ENCODE measurements at regions not wholly inside any gene's neighbourhood (a gene's known extent, or its start where the extent isn't known, plus 50 kb on each side); places are given as distances from the start of the nearest gene placed in this dataset.

GRCh38 chr5:5605170-5605764 is 182.8 kb downstream of the ICE1 start:
- no peak overlapping the region for H3K4me3 ChIP-seq (ENCODE audit: low read length)
- DNase-seq (no peak), ATAC-seq (no peak)
- H3K27me3 Mint-ChIP-seq (ENCODE audit: low read depth in 2 of 2), result peaks cover 0 to 7% of the 10 kb centered on the region in 2 donors
- H3K27me3 ChIP-seq (ENCODE audit: control insufficient read depth, insufficient read depth, low read length), result no peaks in the 10 kb centered on the region
- H3K4me3 Mint-ChIP-seq, result no peak overlapping the region
- no peak overlapping the region for H3K27ac ChIP-seq (ENCODE audit: low read length)
- H3K9me3 Mint-ChIP-seq, result no peaks in the 10 kb centered on the region
- H3K36me3 ChIP-seq (ENCODE audit: control insufficient read depth, insufficient read depth, low read length), result no peaks in the 10 kb centered on the region
- no peaks in the 10 kb centered on the region for H3K36me3 Mint-ChIP-seq
- no peak overlapping the region for H3K27ac Mint-ChIP-seq
- intact Hi-C loops (cut with micrococcal nuclease), result no loop called here
- no peaks in the 10 kb centered on the region for H3K4me1 ChIP-seq (ENCODE audit: control insufficient read depth, insufficient read depth, low read length)
- no peak for TF ChIP-seq CTCF (IDR thresholded peaks at IDR 0.05)
- WGBS (ENCODE audit: insufficient coverage), result 83% methylated on average over 15 of the region's 15 CpGs
- H3K9me3 ChIP-seq (ENCODE audit: control insufficient read depth, insufficient read depth, low read length), result no peaks in the 10 kb centered on the region
- H3K4me1 Mint-ChIP-seq, result no peaks in the 10 kb centered on the region

GRCh38 chr5:5602554-5602953 is 180.1 kb downstream of the ICE1 start:
- Mint-ChIP-seq H3K4me3 (no peak overlapping the region), H3K9me3 (no peaks in the 10 kb centered on the region), H3K36me3 (no peaks in the 10 kb centered on the region), H3K27ac (no peak overlapping the region), H3K27me3 (ENCODE audit: low read depth in 2 of 2) (peaks cover 0 to 7% of the 10 kb centered on the region in 2 donors), H3K4me1 (no peaks in the 10 kb centered on the region)
- Histone ChIP-seq H3K4me3 (ENCODE audit: low read length) (no peak overlapping the region), H3K27ac (ENCODE audit: low read length) (no peak overlapping the region), H3K36me3 (ENCODE audit: control insufficient read depth, insufficient read depth, low read length) (no peaks in the 10 kb centered on the region), H3K9me3 (ENCODE audit: control insufficient read depth, insufficient read depth, low read length) (no peaks in the 10 kb centered on the region), H3K27me3 (ENCODE audit: control insufficient read depth, insufficient read depth, low read length) (no peaks in the 10 kb centered on the region), H3K4me1 (ENCODE audit: control insufficient read depth, insufficient read depth, low read length) (no peaks in the 10 kb centered on the region)
- 86% methylated on average over 1 of the region's 1 CpG for WGBS (ENCODE audit: insufficient coverage)
- TF ChIP-seq CTCF (IDR thresholded peaks at IDR 0.05), result no peak
- intact Hi-C loops (cut with micrococcal nuclease), result no loop called here
- ATAC-seq, result no peak
- no peak for DNase-seq

GRCh38 chr5:5598547-5599113 is 176.2 kb downstream of the ICE1 start:
- H3K4me3 Mint-ChIP-seq, result no peak overlapping the region
- Histone ChIP-seq H3K27me3 (ENCODE audit: control insufficient read depth, insufficient read depth, low read length) (no peaks in the 10 kb centered on the region), H3K4me3 (ENCODE audit: low read length) (no peak overlapping the region), H3K27ac (ENCODE audit: low read length) (no peak overlapping the region), H3K36me3 (ENCODE audit: control insufficient read depth, insufficient read depth, low read length) (no peaks in the 10 kb centered on the region), H3K9me3 (ENCODE audit: control insufficient read depth, insufficient read depth, low read length) (no peaks in the 10 kb centered on the region), H3K4me1 (ENCODE audit: control insufficient read depth, insufficient read depth, low read length) (no peaks in the 10 kb centered on the region)
- DNase-seq (no peak), ATAC-seq (no peak)
- H3K36me3 Mint-ChIP-seq, result no peaks in the 10 kb centered on the region
- WGBS (ENCODE audit: insufficient coverage), result 89% methylated on average over 6 of the region's 8 CpGs
- no peak for TF ChIP-seq CTCF (IDR thresholded peaks at IDR 0.05)
- H3K27me3 Mint-ChIP-seq (ENCODE audit: low read depth in 2 of 2), result peaks cover 3 to 8% of the 10 kb centered on the region in 2 donors
- H3K9me3 Mint-ChIP-seq, result peaks cover 0 to 2% of the 10 kb centered on the region in 2 donors
- intact Hi-C loops (cut with micrococcal nuclease), result no loop called here
- H3K4me1 Mint-ChIP-seq, result no peaks in the 10 kb centered on the region
- no peak overlapping the region for H3K27ac Mint-ChIP-seq

GRCh38 chr5:5593391-5593790 is 170.9 kb downstream of the ICE1 start:
- H3K9me3 Mint-ChIP-seq, result peaks cover 0 to 2% of the 10 kb centered on the region in 2 donors
- Histone ChIP-seq H3K4me1 (ENCODE audit: control insufficient read depth, insufficient read depth, low read length) (no peaks in the 10 kb centered on the region), H3K27ac (ENCODE audit: low read length) (no peak overlapping the region), H3K27me3 (ENCODE audit: control insufficient read depth, insufficient read depth, low read length) (no peaks in the 10 kb centered on the region), H3K36me3 (ENCODE audit: control insufficient read depth, insufficient read depth, low read length) (no peaks in the 10 kb centered on the region), H3K9me3 (ENCODE audit: control insufficient read depth, insufficient read depth, low read length) (no peaks in the 10 kb centered on the region), H3K4me3 (ENCODE audit: low read length) (no peak overlapping the region)
- TF ChIP-seq CTCF (IDR thresholded peaks at IDR 0.05), result no peak
- no peak overlapping the region for H3K4me3 Mint-ChIP-seq
- intact Hi-C loops (cut with micrococcal nuclease), result no loop called here
- no peaks in the 10 kb centered on the region for H3K36me3 Mint-ChIP-seq
- no peak for ATAC-seq
- no peak for DNase-seq
- no peak overlapping the region for H3K27ac Mint-ChIP-seq
- no peaks in the 10 kb centered on the region for H3K4me1 Mint-ChIP-seq
- peaks cover 0 to 17% of the 10 kb centered on the region in 2 donors for H3K27me3 Mint-ChIP-seq (ENCODE audit: low read depth in 2 of 2)
